ENCODE measurements at regions not wholly inside any gene's neighbourhood (a gene's known extent, or its start where the extent isn't known, plus 50 kb on each side); places are given as distances from the start of the nearest gene placed in this dataset.

- dilution Hi-C loops (cut with MboI; ENCODE audit: extremely low pct_ligation_motif_present, low sequenced_read_pairs) (no loop called here), intact Hi-C loops (cut with micrococcal nuclease) (loop anchor here (5.0 kb wide), 1 partner anchor 81 kb away; no protein-coding TSS in a partner anchor)
- H3K79me2 ChIP-seq (ENCODE audit: control insufficient read depth, insufficient read depth, low read length), result no peaks in the 10 kb centered on the region
- H3K27me3 ChIP-seq (ENCODE audit: control insufficient read depth in 2 of 2, insufficient read depth in 2 of 2, low read length in 2 of 2), result no peaks in the 10 kb centered on the region
- H3K9me1 ChIP-seq (replicated peaks; ENCODE audit: control insufficient read depth, extremely low read depth, insufficient read depth, low read length), result no peaks in the 10 kb centered on the region
- CTCF ChIA-PET, result no interaction called here
- no peaks in the 10 kb centered on the region for H3K4me1 ChIP-seq (ENCODE audit: control insufficient read depth, extremely low read depth, insufficient read depth, low read length)
- no peaks in the 10 kb centered on the region for H3K9me3 ChIP-seq (replicated peaks; ENCODE audit: control insufficient read depth, insufficient read depth, low read length)
- H3K4me3 ChIP-seq (replicated peaks in 1 of 3; ENCODE audit: insufficient read depth in 1 of 3, low read depth in 1 of 3, low read length in 3 of 3), result no peak overlapping the region
- POLR2A ChIA-PET, result no interaction called here
- no peak overlapping the region for H3K9ac ChIP-seq (replicated peaks; ENCODE audit: extremely low read depth, insufficient read depth, low read length)
- no peaks in the 10 kb centered on the region for H3K36me3 ChIP-seq (ENCODE audit: control insufficient read depth in 2 of 2, extremely low read depth in 1 of 2, insufficient read depth in 2 of 2, low read length in 2 of 2)
- DNase-seq (ENCODE audit: low read depth, low spot score), result no peak
- no peaks in the 10 kb centered on the region for H4K20me1 ChIP-seq (replicated peaks; ENCODE audit: control insufficient read depth, extremely low read depth, insufficient read depth, low read length)
- BruUV-seq (replicated peaks), result no TSS peak
- no peak overlapping the region for H2AFZ ChIP-seq (ENCODE audit: low read depth, low read length)
- H3K27ac ChIP-seq (ENCODE audit: insufficient read depth, low read depth, low read length), result no peak overlapping the region
- FAIRE-seq, result no peak
- no peak overlapping the region for H3K4me2 ChIP-seq (ENCODE audit: insufficient read depth, low read length)
- TF ChIP-seq CTCF (IDR thresholded peaks at IDR 0.05; ENCODE audit: extremely low read depth in 1 of 2, insufficient read depth in 1 of 2, low read depth in 1 of 2, low read length in 2 of 2) (no peak), POLR2A (IDR thresholded peaks at IDR 0.05; ENCODE audit: low read depth, low read length) (no peak), FOS (IDR thresholded peaks at IDR 0.05; ENCODE audit: borderline replicate concordance, insufficient read depth, low read length) (no peak), JUN (IDR thresholded peaks at IDR 0.05; ENCODE audit: borderline replicate concordance, insufficient read depth, insufficient read length, low read depth) (no peak), GATA2 (IDR thresholded peaks at IDR 0.05; ENCODE audit: insufficient read depth, insufficient read length, low read depth, low read length) (no peak), EZH2 (IDR thresholded peaks at IDR 0.05; ENCODE audit: borderline replicate concordance, low read depth, low read length, severe bottlenecking) (no peak), POLR2AphosphoS5 (IDR thresholded peaks at IDR 0.05; ENCODE audit: insufficient read depth, low read depth, low read length) (no peak), MAX (IDR thresholded peaks at IDR 0.05; ENCODE audit: insufficient read depth, insufficient read length) (no peak), MYC (IDR thresholded peaks at IDR 0.05; ENCODE audit: low read depth, low read length) (no peak)
Measured at GRCh38 chr21:27528697-27529096, 561.8 kb upstream of the ADAMTS5 start.
